Astrocyte (in vitro differentiated cells and primary cell): ENCODE measurements at regions not wholly inside any gene's neighbourhood (a gene's known extent, or its start where the extent isn't known, plus 50 kb on each side); places are given as distances from the start of the nearest gene placed in this dataset.
"Not testable (repeated sequence)": the region's sequence is repeated elsewhere in the genome, so short reads cannot be mapped to it uniquely, and the experiment has no call there.

Experiments used
- CTCF ChIP-seq: IDR thresholded peaks from 2 replicates; pipeline ENCODE4 v1.5.1; 2011; ENCODE audit warnings: low read depth, mild to moderate bottlenecking, inconsistent platforms, low read length, moderate library complexity; ENCODE audit not compliant: insufficient read depth
- EZH2 ChIP-seq: IDR thresholded peaks from 2 replicates; pipeline ENCODE4 v1.6.1; 2012; ENCODE audit warnings: mild to moderate bottlenecking, low read length, inconsistent platforms; ENCODE audit not compliant: insufficient read depth

- not testable (repeated sequence) for TF ChIP-seq CTCF, EZH2
These were observed 85.1 kb upstream of the SPDYE9 start for GRCh38 chr7:73170902-73171301.
